Gastrocnemius medialis (tissue), 4 donors: ENCODE measurements at regions not wholly inside any gene's neighbourhood (a gene's known extent, or its start where the extent isn't known, plus 50 kb on each side); places are given as distances from the start of the nearest gene placed in this dataset.
A peak's percentile ranks its signal among the peaks of the same experiment; 100 is the strongest.

ENCODE experiments used
- ATAC-seq, 2 donors: fragments of 150-250 bp; one replicate each; pipeline ENCODE4 v1.9.1; 2016
- DNase-seq, 2 donors: peaks; one replicate each; pipeline ENCODE4 v3.0.0-alpha.2; 2019
- H3K27ac ChIP-seq, 4 donors: fragments of 200-600 bp; sonication (generic); 1 replicate in 1 of 4; 2 replicates in 3 of 4; pipeline ENCODE4 v1.5.1; 2016 to 2018; ENCODE audit warnings: mild to moderate bottlenecking in 2 of 4, moderate library complexity in 1 of 4
- H3K27me3 ChIP-seq, 3 donors: fragments of 200-600 bp; sonication (generic) in 2 of 3; 1 replicate in 1 of 3; 2 replicates in 2 of 3; pipeline versions ENCODE4 v1.5.1 to v1.6.0; 2016 to 2019; ENCODE audit warnings: mild to moderate bottlenecking in 1 of 3, moderate library complexity in 1 of 3
- H3K36me3 ChIP-seq, 2 donors: fragments of 200-600 bp; sonication (generic) in 1 of 2; one replicate each; pipeline ENCODE4 v1.5.1; 2017 to 2018
- H3K4me1 ChIP-seq, 2 donors: fragments of 200-600 bp; sonication (generic) in 1 of 2; one replicate each; pipeline ENCODE4 v1.5.1; 2016 to 2017; ENCODE audit warnings: mild to moderate bottlenecking in 2 of 2
- H3K4me3 ChIP-seq, 4 donors: fragments of 200-600 bp; sonication (generic) in 3 of 4; 1 replicate in 1 of 4; 2 replicates in 3 of 4; pipeline ENCODE4 v1.5.1; 2016 to 2019; ENCODE audit warnings: mild to moderate bottlenecking in 2 of 4
- H3K9me3 ChIP-seq, 3 donors: fragments of 200-600 bp; sonication (generic) in 2 of 3; 1 replicate in 1 of 3; 2 replicates in 2 of 3; pipeline ENCODE4 v1.5.1; 2016 to 2019
- CTCF ChIP-seq, 5 experiments: fragments of 450-650 bp in 3 of 5; fragments of 200-600 bp in 2 of 5; sonication (generic) in 2 of 5; IDR thresholded peaks in 4 of 5; conservative IDR thresholded peaks in 1 of 5; 1 replicate in 4 of 5; 2 replicates in 1 of 5; pipeline ENCODE4 v1.5.1; 2016 to 2019; ENCODE audit warnings: antibody characterized with exemption in 5 of 5, mild to moderate bottlenecking in 3 of 5, moderate library complexity in 3 of 5
- POLR2A ChIP-seq, 2 donors: fragments of 450-650 bp; IDR thresholded peaks; one replicate each; pipeline ENCODE4 v1.6.1; 2017; ENCODE audit warnings: antibody characterized with exemption in 2 of 2, mild to moderate bottlenecking in 2 of 2, moderate library complexity in 2 of 2
- in situ Hi-C, 4 donors: fragments of 200-750 bp; cut with MboI; loops; one replicate each; pipeline versions ENCODE4 v1.15.0 to v1.8.0; 2017; ENCODE audit warnings: low sequenced_read_pairs in 4 of 4
- intact Hi-C: fragments of 100-400 bp; cut with DNase I; formaldehyde crosslinking; loops from one replicate; pipeline ENCODE4 v1.15.1; 2023; ENCODE audit warnings: low total_unique reads

GRCh38 chr9:22241611-22242010 is 205.0 kb upstream of the DMRTA1 start:
- Histone ChIP-seq H3K9me3 (no peaks in the 10 kb centered on the region), H3K4me3 (no peak overlapping the region), H3K27ac (no peak overlapping the region), H3K27me3 (no peaks in the 10 kb centered on the region), H3K36me3 (no peaks in the 10 kb centered on the region), H3K4me1 (peaks cover 0 to 4% of the 10 kb centered on the region in 2 donors)
- ATAC-seq (no peak), DNase-seq (no peak)
- in situ Hi-C loops: loop anchor here in 3 of 4 donors (25.0 kb wide), 1 partner anchor 229 kb away; the partner anchor contains the start of gene CDKN2B (in 3 of the 3)
- TF ChIP-seq POLR2A (IDR thresholded peaks at IDR 0.05): no peak
- no peak for TF ChIP-seq CTCF (IDR thresholded peaks at IDR 0.05 in 4 of 5, conservative IDR thresholded peaks at IDR 0.05 in 1 of 5)
- intact Hi-C loops: no loop called here

- H3K4me3 ChIP-seq: no peak overlapping the region
- in situ Hi-C loops: loop anchor here in 3 of 4 donors (25.0 kb wide), 1 partner anchor 232 kb away; the partner anchor contains the start of gene CDKN2B (in 3 of the 3)
- H3K27ac ChIP-seq: no peak overlapping the region
- H3K36me3 ChIP-seq: no peaks in the 10 kb centered on the region
- no peaks in the 10 kb centered on the region for H3K4me1 ChIP-seq
- ATAC-seq (peak in 1 of 2 donors; percentile 46), DNase-seq (no peak)
- intact Hi-C loops: loop anchor here (2.0 kb wide), 2 partner anchors 202 to 430 kb away; partner anchors contain the start of gene DMRTA1
- H3K9me3 ChIP-seq: no peaks in the 10 kb centered on the region
- peak in 1 of 5 experiments; percentile 35 for TF ChIP-seq CTCF (IDR thresholded peaks at IDR 0.05 in 4 of 5, conservative IDR thresholded peaks at IDR 0.05 in 1 of 5)
- no peak for TF ChIP-seq POLR2A (IDR thresholded peaks at IDR 0.05)
- no peaks in the 10 kb centered on the region for H3K27me3 ChIP-seq
Observed at GRCh38 chr9:22244139-22245011, 202.2 kb upstream of the DMRTA1 start.

- TF ChIP-seq POLR2A (IDR thresholded peaks at IDR 0.05): no peak
- TF ChIP-seq CTCF (IDR thresholded peaks at IDR 0.05 in 4 of 5, conservative IDR thresholded peaks at IDR 0.05 in 1 of 5): no peak
- Histone ChIP-seq H3K4me3 (no peak overlapping the region), H3K36me3 (no peaks in the 10 kb centered on the region), H3K27ac (no peak overlapping the region), H3K4me1 (no peaks in the 10 kb centered on the region), H3K9me3 (no peaks in the 10 kb centered on the region), H3K27me3 (no peaks in the 10 kb centered on the region)
- intact Hi-C loops: no loop called here
- in situ Hi-C loops: loop anchor here in 1 of 4 donors (25.0 kb wide), 1 partner anchor 107 kb away; no protein-coding TSS in a partner anchor
- ATAC-seq (no peak), DNase-seq (no peak)
Observed at GRCh38 chr9:22255337-22255736, 191.3 kb upstream of the DMRTA1 start.

GRCh38 chr9:22256381-22256780 is 190.2 kb upstream of the DMRTA1 start:
- no peaks in the 10 kb centered on the region for H3K36me3 ChIP-seq
- ATAC-seq: no peak

More at GRCh38 chr9:22256381-22256780, 190.2 kb upstream of the DMRTA1 start:
- no peak overlapping the region for H3K4me3 ChIP-seq
- H3K27ac ChIP-seq: no peak overlapping the region
- no peaks in the 10 kb centered on the region for H3K4me1 ChIP-seq
- in situ Hi-C loops: loop anchor here in 1 of 4 donors (25.0 kb wide), 1 partner anchor 106 kb away; no protein-coding TSS in a partner anchor
- no peaks in the 10 kb centered on the region for H3K9me3 ChIP-seq
- intact Hi-C loops: no loop called here
- no peak for TF ChIP-seq CTCF (IDR thresholded peaks at IDR 0.05 in 4 of 5, conservative IDR thresholded peaks at IDR 0.05 in 1 of 5)
- TF ChIP-seq POLR2A (IDR thresholded peaks at IDR 0.05): no peak
- no peak for DNase-seq
- no peaks in the 10 kb centered on the region for H3K27me3 ChIP-seq
